GM18873 (cell line): ENCODE measurements at regions not wholly inside any gene's neighbourhood (a gene's known extent, or its start where the extent isn't known, plus 50 kb on each side); places are given as distances from the start of the nearest gene placed in this dataset.

Experiments used
- ATAC-seq: cut with Tn5 transposase; IDR thresholded peaks from one replicate; pipeline ENCODE4 v1.9.1; 2021; ENCODE audit warnings: mild to moderate bottlenecking, moderate library complexity, moderate number of reproducible peaks; ENCODE audit not compliant: unreplicated experiment, low FRiP score

GRCh38 chr13:30108913-30109237 is 198.5 kb downstream of the KATNAL1 start:
- ATAC-seq, result no peak

- no peak for ATAC-seq
Measured at GRCh38 chr13:30108216-30108912, 199.0 kb downstream of the KATNAL1 start.

- no peak for ATAC-seq
Measured at GRCh38 chr13:30107521-30108136, 199.7 kb downstream of the KATNAL1 start.

- ATAC-seq, result no peak
Measured at GRCh38 chr13:30107121-30107520, 200.2 kb downstream of the KATNAL1 start.

- ATAC-seq, result no peak
Measured at GRCh38 chr13:30105381-30105780, 202.0 kb downstream of the KATNAL1 start.

- ATAC-seq, result no peak
Measured at GRCh38 chr13:30103161-30103840, 204.1 kb downstream of the KATNAL1 start.

GRCh38 chr13:30100226-30100625 is 207.1 kb downstream of the KATNAL1 start:
- no peak for ATAC-seq

- ATAC-seq, result no peak
Measured at GRCh38 chr13:30097701-30098100, 209.7 kb downstream of the KATNAL1 start.

- no peak for ATAC-seq
Measured at GRCh38 chr13:30097089-30097488, 210.3 kb downstream of the KATNAL1 start.

GRCh38 chr13:30094015-30094414 is 213.3 kb downstream of the KATNAL1 start:
- no peak for ATAC-seq

GRCh38 chr13:30093236-30093635 is 214.1 kb downstream of the KATNAL1 start:
- no peak for ATAC-seq

GRCh38 chr13:30091691-30092090 is 215.7 kb downstream of the KATNAL1 start:
- no peak for ATAC-seq

- no peak for ATAC-seq
Measured at GRCh38 chr13:30091035-30091434, 216.3 kb downstream of the KATNAL1 start.

- ATAC-seq, result no peak
Measured at GRCh38 chr13:30088312-30088855, 219.0 kb downstream of the KATNAL1 start.

GRCh38 chr13:30085087-30085486 is 222.3 kb downstream of the KATNAL1 start:
- no peak for ATAC-seq

- ATAC-seq, result no peak
Measured at GRCh38 chr13:30082391-30082790, 225.0 kb downstream of the KATNAL1 start.

GRCh38 chr13:30081331-30081730 is 226.0 kb downstream of the KATNAL1 start:
- ATAC-seq, result no peak

- ATAC-seq, result no peak
Measured at GRCh38 chr13:30079501-30079900, 227.8 kb downstream of the KATNAL1 start.

GRCh38 chr13:30078059-30078458 is 227.6 kb upstream of the UBL3 start:
- no peak for ATAC-seq

GRCh38 chr13:30077240-30077735 is 226.9 kb upstream of the UBL3 start:
- ATAC-seq, result no peak

GRCh38 chr13:30074955-30075614 is 224.7 kb upstream of the UBL3 start:
- no peak for ATAC-seq
